Right lobe of liver (tissue), 4 donors: ENCODE measurements at regions not wholly inside any gene's neighbourhood (a gene's known extent, or its start where the extent isn't known, plus 50 kb on each side); places are given as distances from the start of the nearest gene placed in this dataset.
"Not testable (repeated sequence)": the region's sequence is repeated elsewhere in the genome, so short reads cannot be mapped to it uniquely, and the experiment has no call there.

Source experiments
- CTCF ChIP-seq, 4 donors: fragments of 200-600 bp in 3 of 4; fragments of 450-650 bp in 1 of 4; IDR thresholded peaks; one replicate each; pipeline versions ENCODE4 v1.5.1 to v1.8.0; 2016 to 2022; ENCODE audit warnings: antibody characterized with exemption in 4 of 4, mild to moderate bottlenecking in 2 of 4
- POLR2A ChIP-seq: fragments of 450-650 bp; IDR thresholded peaks from one replicate; pipeline ENCODE4 v1.6.1; 2017; ENCODE audit warnings: antibody characterized with exemption, mild to moderate bottlenecking
- donor health status: DM: no; HTN: no; CAD: no.
- donor health status: DM: no; HTN: no; CAD: no.
- donor health status: DM: no; HTN: yes; CAD: no.

- TF ChIP-seq CTCF (IDR thresholded peaks at IDR 0.05); POLR2A: not testable (repeated sequence)
These were observed 204.0 kb upstream of the FRG1 start for GRCh38 chr4:189736656-189737055.
